T-helper 2 cell (primary cell): ENCODE measurements at regions not wholly inside any gene's neighbourhood (a gene's known extent, or its start where the extent isn't known, plus 50 kb on each side); places are given as distances from the start of the nearest gene placed in this dataset.
"Not testable (repeated sequence)": the region's sequence is repeated elsewhere in the genome, so short reads cannot be mapped to it uniquely, and the experiment has no call there.

ENCODE experiments used
- DNase-seq, 5 experiments: peaks; one replicate each; pipeline versions ENCODE4 v3.0.0 to v3.0.0-alpha.2; 2012 to 2022

GRCh38 chr20:57813509-57814269 is 103.9 kb upstream of the PMEPA1 start:
- DNase-seq: no peak

DNA sequence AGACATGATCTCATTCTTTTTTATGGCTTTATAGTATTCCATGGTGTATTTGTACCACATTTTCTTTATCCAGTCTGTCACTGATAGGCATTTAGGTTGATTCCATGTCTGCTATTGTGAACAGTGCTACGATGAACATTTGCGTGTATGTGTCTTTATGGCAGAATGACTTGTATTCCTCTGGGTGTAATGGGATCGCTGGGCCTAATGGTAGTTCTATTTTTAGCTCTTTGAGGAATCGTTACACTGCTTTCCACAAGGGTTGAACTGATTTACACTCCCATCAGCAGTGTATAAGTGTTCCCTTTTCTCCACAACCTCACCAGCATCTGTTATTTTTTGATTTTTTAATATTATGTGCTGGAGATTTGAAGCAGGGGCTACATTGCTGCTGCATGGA is 102.8 kb upstream of the PMEPA1 start:
- not testable (repeated sequence) for DNase-seq

GRCh38 chr20:57811374-57812020 is 101.7 kb upstream of the PMEPA1 start:
- no peak for DNase-seq

- DNase-seq: no peak
Observed at GRCh38 chr20:57810511-57811373, 100.9 kb upstream of the PMEPA1 start.

DNA sequence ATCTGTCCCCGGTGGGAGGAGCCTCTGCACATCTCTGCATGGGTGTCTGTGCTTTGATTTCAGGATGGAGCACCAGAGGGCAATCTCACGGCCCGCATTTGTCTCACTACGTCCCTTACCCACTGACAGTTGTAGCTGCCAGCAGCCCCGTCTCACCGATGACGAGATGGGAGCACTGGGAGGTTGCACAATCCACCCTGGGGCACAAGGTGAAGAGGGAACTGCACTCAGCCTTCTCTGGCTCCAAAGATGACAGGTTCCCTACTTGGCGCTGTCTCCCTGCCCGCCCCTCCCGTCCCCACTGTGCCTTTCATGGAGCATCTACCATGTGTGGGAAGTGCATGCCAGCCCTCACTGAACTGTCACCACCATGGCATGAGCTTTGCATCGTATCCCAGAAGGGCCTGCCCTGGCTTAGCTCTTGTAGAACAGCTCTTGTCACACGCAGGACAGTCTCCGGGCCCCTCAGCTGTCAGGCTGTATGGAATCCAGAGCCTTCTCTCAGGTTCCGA is 99.9 kb upstream of the PMEPA1 start:
- no peak for DNase-seq

GRCh38 chr20:57809149-57809548 is 99.3 kb upstream of the PMEPA1 start:
- DNase-seq: no peak

DNA sequence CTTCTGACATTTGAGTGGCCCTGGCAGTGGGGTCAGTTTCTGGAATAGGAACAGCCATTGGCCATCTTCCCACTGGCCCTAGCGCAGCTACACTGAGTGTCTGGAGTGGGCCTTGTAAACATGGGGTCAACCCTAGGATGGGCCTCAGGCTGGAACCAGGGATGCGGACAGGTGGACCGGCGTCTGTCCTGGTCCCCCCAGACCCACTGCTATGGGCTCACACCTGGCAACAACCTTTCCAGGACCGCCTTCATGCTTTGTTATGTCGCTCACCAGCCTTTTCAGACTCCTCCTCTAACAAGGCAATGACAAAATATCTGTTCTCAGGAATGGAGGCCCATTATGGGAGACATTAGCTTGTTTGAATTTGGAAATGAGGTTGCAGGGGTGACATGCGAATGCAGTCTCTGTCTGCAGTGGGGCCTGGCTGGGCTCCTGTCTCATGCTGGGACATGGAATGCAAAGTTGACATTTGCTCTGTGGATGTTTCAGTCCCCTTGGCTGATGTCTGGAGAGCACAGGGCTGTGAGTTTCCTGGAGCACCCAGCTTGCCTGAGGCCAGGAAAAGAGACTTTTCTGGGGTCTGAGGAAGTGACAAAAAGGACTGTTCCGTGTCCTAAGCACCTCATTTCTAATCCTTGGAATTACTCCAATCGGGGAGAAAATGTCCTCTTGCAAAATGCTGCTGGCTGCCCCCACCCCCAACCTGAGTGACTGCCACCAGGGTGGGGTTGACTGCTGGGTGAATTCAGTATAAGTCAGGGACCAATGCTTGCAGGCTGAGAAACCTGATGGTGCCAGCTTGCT is 98.7 kb upstream of the PMEPA1 start:
- DNase-seq: no peak

GRCh38 chr20:57807401-57808263 is 97.8 kb upstream of the PMEPA1 start:
- DNase-seq: no peak

GRCh38 chr20:57806975-57807374 is 97.2 kb upstream of the PMEPA1 start:
- no peak for DNase-seq

DNA sequence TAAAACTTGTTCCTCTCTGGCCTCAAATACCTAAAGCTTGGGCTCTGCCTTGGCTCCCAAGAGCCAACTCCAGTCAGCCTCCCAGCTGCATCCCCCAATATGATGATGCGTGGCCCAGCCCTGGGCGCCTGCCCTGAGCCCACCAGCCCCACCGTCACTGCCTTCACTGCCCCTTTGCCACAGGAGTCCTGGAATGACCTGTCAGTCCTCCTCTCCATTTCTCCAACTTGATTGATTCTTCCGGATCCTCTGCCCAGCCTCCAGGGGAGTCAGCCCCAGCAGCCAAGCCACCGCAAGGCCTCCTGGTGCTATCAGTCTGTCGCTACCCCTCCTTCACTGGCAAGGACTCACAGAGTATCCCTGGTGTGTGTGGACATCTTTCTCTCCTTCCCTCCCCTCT is 96.7 kb upstream of the PMEPA1 start:
- DNase-seq: no peak

- no peak for DNase-seq
Observed at GRCh38 chr20:57805747-57806146, 95.9 kb upstream of the PMEPA1 start.

DNA sequence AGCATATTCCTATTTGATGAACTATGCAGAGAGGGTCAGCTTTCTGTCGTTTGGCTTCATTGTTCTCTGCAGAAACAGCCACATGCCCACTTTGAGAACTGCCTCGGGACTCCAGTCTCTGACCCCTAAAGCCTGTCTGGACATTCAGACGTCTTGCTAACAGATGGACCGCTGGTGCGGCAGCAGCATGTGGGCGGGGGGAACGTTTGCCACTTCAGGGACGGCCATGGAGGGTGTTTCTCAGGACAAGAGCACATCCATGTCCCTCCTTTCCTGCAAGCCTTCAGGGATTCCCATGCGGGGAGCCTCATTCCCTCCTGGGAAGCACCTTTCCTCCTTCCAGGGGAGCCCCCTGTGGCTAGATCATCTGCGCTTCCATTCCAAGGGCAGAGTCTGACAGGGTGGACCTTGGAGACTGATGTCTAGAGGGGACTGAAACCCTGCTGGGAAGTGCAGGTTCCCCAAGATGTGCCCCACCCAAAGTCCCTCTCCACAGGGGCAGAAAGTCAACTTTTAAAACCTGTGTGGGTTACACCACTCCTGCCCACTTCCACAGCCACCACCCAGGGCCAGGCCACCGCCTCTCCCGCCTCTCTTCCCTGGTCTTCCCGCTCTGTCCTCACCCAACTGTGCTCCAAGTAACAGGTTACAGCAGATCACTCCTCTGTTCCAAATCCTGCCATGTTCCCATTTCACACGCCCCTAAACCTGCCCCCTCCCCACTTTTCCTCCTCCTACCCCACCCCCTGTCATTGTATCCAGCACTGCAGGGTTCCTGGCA is 94.8 kb upstream of the PMEPA1 start:
- no peak for DNase-seq

DNA sequence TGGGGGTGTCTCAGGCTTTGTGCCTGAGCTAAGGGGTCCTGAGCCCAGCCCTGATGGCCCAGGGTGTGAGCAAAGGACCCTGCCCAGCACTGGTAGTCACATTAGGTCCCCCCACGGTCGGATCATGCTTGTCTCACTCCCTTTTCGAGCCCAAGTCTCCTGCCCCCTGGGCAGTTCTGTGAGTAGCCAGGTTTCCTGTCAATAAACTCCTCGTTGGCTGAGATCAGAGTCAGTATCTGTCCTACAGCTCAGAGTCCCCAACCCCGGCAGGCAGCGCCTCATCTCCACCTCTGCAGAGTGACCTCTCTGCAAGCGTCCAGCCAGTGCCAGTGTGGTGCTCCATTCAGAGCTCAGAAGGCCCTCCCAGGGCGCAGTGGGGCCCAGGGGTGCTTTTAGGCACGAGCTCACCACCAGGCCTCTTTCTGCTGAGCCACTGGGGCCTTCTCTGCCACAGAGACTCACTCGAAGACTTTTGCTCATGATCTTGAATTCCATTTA is 93.7 kb upstream of the PMEPA1 start:
- DNase-seq: no peak

DNA sequence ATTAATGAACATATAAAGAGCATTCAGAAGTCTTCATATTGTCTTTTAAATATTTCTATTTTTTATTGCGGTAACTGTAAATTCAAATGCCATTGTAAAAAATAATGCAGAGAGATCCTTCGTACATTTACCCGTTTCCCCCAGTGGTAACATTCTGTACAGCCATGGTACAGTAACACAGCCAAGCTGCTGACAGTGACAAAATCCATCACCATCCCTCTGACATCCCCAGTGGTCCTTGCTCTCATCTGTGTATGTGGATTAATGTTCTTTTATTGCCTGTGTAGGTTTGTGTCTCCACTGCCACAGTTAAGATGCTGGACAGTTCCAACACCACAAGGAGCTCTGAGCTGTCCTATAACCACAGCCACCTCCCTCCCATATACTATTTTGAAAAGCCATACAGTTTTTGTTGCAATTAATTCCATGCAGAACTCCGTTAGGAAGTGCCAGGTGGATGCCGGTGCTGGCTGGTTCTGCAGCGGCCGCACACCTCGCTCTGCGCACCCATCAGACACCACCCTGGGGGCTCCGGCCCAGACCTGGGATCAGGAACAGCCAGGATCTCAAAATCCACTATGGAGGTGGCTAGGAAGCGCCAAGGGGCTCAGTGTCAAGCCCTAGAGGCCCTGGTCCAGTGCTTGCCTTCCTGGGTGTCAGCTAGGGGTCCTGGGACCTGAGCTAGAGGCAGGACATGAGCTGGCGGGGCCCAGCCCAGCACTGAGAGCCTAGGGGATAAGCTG is 93.1 kb upstream of the PMEPA1 start:
- DNase-seq: no peak

DNA sequence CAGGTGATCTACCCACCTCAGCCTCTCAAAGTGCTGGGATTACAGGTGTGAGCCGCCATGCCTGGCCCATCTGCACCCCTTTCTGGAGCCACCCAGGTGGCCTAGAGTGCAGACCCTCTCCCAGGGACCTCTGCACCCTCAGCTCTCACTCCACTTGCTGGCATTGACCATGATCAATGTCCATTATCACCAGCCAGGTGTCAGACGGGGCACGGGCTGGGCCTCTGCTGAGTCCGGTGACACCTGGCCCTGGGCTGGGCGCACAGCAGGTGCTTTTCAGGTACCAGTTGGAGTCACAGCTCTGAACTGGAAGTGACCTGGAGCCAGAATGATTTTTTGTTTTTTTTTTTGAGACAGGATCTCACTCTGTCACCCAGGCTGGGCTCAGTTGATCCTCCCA is 91.8 kb upstream of the PMEPA1 start:
- no peak for DNase-seq

- DNase-seq: no peak
Observed at GRCh38 chr20:57800791-57801430, 91.1 kb upstream of the PMEPA1 start.

DNA sequence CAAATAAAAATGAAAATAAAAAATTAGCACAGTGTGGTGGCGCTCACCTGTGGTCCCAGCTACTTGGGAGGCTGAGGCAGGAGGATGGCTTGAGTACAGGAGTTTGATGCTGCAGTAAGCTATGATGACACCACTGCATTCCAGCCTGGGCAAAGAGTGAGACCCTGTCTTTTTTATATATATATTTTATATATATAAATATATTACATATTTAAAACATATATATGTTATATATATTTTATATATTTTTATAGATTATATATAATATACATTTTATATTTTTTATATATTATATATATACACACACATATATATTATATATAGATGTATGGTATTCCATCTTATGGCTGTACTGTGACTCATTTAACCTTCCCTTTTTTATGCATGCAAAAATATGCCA is 87.6 kb upstream of the PMEPA1 start:
- DNase-seq: no peak

GRCh38 chr20:57795977-57796560 is 86.3 kb upstream of the PMEPA1 start:
- no peak for DNase-seq

DNA sequence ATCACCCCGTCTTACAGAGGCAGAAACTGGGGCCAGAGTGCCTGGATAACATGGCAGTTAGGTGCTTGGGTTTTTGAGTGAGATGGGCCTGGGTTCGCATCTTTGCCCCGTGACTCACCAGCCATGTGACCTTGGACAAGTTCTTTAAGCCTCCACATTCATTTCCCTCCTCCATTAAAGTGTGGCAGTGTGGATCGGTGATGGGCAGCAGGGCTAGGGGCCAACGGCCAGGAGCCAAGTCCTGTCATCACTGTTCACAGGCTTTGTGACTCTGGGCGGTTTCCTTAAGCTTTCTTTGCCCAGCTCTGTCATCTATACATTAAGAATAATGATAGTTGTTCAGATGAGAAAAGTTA is 85.5 kb upstream of the PMEPA1 start:
- no peak for DNase-seq
